GM21786 (cell line): ENCODE measurements at regions not wholly inside any gene's neighbourhood (a gene's known extent, or its start where the extent isn't known, plus 50 kb on each side); places are given as distances from the start of the nearest gene placed in this dataset.

Experiments
- ATAC-seq: cut with Tn5 transposase; IDR thresholded peaks from one replicate; pipeline ENCODE4 v1.9.1; 2021; ENCODE audit not compliant: unreplicated experiment

- no peak for ATAC-seq
Measured at GRCh38 chr4:106463622-106464021, 95.0 kb upstream of the GIMD1 start.

DNA sequence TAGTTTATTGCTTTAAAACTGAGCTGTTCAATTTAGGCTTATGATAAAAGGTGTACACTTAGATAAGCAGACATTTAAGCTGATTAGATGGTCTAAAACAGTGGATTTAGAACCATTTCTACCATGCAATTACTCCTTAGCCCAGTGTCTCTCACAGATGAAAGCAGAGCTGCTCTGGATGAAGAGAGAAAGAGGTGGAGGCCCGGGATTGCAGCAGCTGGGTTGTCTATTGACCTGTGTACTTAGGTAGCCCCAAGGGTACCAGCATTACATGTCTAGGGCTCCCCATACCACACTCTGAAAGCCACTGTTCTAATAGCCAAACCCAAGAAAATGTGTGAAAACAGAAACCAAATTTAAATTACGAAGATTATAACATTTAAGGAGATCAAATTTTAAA lies 86.0 kb upstream of the GIMD1 start:
- ATAC-seq, result no peak

DNA sequence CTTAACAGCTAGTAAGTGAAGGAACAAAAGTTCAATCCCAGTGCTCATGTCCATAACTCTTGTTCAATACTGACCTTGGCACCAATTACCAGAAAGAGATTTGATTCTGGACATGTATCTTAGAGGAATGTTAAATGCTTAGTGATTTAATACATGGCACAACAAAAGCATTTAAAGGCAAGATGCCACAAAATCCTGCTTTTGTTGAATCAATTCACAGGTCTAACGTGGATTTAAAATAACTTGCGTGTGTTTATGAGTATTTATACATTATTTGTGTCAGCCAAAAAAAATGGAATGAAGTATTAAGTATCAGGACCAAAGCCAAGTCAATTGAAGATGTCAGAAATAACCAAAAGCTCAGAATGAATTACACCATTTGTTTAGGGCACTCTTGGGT lies 85.4 kb upstream of the GIMD1 start:
- ATAC-seq, result no peak

- ATAC-seq, result no peak
Measured at GRCh38 chr4:106451091-106451490, 82.5 kb upstream of the GIMD1 start.

DNA sequence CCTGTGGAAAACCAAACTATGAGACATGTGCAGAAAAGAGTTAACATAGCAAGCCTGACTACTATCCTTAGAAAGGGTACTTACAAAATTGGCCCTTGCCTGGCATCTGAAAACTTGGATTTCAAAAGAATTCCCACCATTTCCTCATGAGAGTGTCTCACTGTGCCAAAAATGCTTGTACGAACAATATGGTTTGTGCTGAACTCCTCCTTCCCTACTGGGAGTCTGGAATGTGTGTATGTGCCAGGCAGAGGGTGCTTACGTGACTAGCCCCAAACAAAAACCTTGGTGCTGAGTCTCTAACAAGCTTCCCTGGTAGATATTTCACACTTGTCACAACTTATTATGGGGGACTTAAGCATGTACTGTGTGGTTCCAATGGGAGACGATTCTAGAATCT lies 81.7 kb upstream of the GIMD1 start:
- ATAC-seq, result no peak

- no peak for ATAC-seq
Measured at GRCh38 chr4:106444557-106444956, 76.0 kb upstream of the GIMD1 start.

DNA sequence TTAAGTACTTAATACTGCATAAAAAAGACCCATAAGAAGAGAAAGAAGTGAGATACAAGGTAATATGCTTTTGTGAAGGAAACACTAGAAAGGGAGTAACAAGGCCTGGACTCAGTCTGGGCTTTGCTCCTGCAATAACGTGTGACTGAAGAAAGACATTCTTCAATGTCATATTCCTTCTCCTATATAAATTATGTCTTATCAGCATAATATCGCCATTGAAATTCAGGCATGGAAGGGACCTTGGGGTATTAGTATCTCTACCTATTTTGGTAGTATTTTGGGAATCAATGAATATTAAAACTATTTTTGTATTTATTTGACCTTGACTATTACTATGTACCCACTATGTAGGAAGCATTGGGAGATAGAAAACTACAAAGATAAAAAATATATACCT lies 62.2 kb upstream of the GIMD1 start:
- ATAC-seq, result no peak

DNA sequence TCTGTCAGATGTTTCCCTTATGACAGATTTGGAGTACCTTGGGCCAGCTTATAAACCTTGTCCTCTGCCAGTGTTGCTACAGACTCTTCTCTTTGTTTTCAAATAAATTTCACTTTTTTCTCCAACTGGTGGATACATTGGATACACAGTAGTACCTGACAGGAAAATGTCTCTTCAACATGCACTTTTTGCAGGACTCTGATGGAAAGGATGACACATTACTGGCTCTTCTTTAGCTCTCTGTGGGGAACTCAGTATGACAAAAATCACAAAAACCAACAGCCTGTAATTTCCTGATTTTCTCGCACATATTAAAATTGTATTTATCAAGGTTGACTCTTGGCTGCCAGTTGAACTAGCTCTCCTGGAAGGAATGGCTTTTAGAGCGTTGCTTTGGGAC lies 61.3 kb upstream of the GIMD1 start:
- no peak for ATAC-seq

DNA sequence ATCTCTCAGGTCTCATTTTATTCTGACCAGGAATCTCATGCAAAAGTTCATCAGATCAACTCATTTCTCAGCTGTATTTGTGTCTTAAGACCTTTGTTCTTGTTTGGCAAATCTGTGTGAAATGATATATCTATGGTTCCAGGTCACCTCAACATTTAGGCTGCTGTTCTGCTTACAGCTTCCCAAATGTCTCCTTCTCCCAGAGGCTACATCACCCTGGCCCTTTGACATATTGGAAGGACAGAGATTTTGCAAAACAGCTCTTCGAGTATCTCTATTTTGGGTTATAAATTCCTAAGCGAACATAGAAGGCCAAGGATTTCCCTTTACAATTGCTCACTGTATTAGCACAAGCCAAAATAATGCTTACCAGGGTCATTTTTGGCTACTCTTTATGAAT lies 57.5 kb upstream of the GIMD1 start:
- ATAC-seq, result no peak

DNA sequence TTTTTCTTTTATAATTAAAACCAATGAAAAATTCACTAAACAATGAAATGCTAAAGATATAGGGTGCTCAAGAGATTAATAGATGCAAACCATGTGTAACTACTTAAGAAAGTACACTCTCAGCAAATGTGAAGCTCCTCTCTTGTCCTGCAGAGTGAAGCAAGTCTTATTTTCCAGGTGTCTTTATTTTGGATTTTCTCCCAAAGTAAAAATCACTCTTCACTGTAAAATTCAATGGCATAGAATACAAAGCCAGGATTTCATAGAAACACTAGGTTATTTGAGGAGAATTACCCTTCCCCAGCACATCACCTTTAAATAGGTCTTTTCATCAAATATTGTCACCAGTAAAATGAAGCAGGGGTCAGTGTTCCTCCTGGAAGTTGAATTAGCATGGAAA lies 57.0 kb upstream of the GIMD1 start:
- ATAC-seq, result no peak

- no peak for ATAC-seq
Measured at GRCh38 chr4:106424426-106424825, 55.8 kb upstream of the GIMD1 start.

DNA sequence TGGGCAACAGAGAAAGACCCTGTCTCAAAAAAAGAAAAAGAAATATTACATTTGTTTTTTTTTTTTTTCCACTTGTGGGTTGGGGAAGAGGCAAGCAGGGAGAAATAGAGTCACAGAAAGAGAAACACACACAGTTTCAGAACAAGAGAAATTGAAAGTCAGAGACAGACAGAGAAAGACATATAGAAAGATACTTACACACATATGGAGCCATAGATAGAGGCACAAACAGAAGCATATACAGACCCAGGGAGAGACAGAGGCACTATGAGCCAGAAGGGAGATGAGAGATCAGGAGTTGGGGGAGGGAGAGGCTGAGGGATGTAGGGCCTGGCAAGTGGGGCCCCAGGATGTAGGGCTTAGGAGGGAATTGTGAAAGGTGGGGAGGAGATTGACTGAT lies 55.2 kb upstream of the GIMD1 start:
- no peak for ATAC-seq

- no peak for ATAC-seq
Measured at GRCh38 chr4:106422766-106423165, 54.2 kb upstream of the GIMD1 start.

DNA sequence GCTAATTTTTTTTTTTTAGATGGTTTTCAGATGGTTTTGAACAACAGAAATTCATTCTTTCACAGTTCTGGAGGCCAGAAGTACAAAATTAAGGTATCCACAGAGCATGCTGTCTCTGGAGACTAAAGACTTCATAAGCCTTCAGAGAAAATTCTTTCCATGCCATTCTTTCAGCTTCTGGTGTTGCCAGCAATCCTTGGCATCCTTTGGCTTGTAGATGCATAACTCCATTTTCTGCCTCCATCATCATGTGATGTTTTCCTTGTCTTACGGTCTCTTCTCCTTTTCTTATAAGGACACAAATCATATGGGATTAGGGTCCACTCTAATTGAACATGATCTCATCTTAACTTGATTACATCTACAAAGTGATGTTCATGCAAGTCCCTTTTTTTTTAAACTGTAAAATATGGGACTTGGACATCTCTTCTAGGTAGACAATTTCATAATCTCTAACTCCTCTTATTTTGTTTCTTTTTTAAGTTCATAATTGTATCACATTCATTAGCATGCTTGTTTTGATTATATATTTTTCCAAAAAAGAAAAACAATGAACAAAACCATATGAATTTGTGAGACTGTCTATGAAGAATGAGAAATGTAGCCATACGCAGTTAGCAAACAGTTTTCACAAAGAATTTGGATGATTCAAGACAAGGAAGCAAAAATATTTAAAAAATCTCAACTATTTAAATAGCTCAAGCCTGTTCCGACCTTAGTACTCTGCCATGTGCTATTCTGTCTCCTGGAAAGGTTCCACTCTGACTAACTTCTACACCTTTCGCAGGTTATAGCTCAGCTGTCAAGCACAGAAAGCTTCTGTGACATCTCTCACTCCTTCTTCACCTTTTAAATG lies 53.1 kb upstream of the GIMD1 start:
- no peak for ATAC-seq

DNA sequence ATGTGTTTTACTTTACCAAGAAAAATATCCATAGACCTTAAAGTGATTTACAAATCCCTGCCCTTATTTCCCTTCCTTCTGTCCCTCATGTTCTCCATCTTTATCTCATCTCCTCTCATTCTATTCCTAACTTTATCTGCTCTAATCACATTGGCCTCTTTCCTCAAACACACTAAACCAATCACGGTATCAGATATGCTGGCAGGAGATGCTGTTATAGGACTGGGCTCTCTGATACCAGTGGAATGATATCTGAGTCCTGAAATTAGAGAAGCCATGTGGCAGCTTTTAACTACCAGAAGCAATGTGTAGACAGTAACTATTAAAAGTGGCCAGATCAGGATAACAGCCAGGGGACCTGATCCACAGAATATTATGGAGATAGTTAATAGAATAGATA lies 49.9 kb upstream of the GIMD1 start:
- ATAC-seq, result no peak
